Esophagus squamous epithelium (tissue), 5 donors: ENCODE measurements at regions not wholly inside any gene's neighbourhood (a gene's known extent, or its start where the extent isn't known, plus 50 kb on each side); places are given as distances from the start of the nearest gene placed in this dataset.
"Not testable (repeated sequence)": the region's sequence is repeated elsewhere in the genome, so short reads cannot be mapped to it uniquely, and the experiment has no call there.

Experiments
- DNase-seq: peaks from one replicate; lab custom pipeline; 2025; lab: John Stamatoyannopoulos, UW
- H3K27ac ChIP-seq, 4 donors: fragments of 200-600 bp; sonication (generic); one replicate each; pipeline ENCODE4 v1.5.1; 2016 to 2019; ENCODE audit warnings: mild to moderate bottlenecking in 1 of 4
- H3K27me3 ChIP-seq, 4 donors: fragments of 200-600 bp; sonication (generic); 1 replicate in 3 of 4; 2 replicates in 1 of 4; pipeline versions ENCODE4 v1.5.1 to v1.6.0; 2017 to 2021; ENCODE audit warnings: antibody characterized with exemption in 1 of 4
- H3K36me3 ChIP-seq, 3 donors: fragments of 200-600 bp; sonication (generic); one replicate each; pipeline ENCODE4 v1.5.1; 2016 to 2019
- H3K4me1 ChIP-seq, 3 donors: fragments of 200-600 bp; sonication (generic); one replicate each; pipeline ENCODE4 v1.5.1; 2017 to 2019
- H3K4me3 ChIP-seq, 4 donors: fragments of 200-600 bp; sonication (generic); 1 replicate in 3 of 4; 2 replicates in 1 of 4; pipeline ENCODE4 v1.5.1; 2016 to 2019; ENCODE audit warnings: mild to moderate bottlenecking in 2 of 4, moderate library complexity in 1 of 4
- H3K9me3 ChIP-seq, 3 donors: fragments of 200-600 bp; sonication (generic); one replicate each; pipeline ENCODE4 v1.5.1; 2016 to 2019
- CTCF ChIP-seq, 6 experiments: fragments of 450-650 bp in 4 of 6; fragments of 200-600 bp in 2 of 6; sonication (generic) in 2 of 6; IDR thresholded peaks; one replicate each; pipeline ENCODE4 v1.5.1; 2016 to 2019; ENCODE audit warnings: antibody characterized with exemption in 6 of 6, mild to moderate bottlenecking in 4 of 6, moderate library complexity in 4 of 6
- POLR2A ChIP-seq, 4 donors: fragments of 450-650 bp; IDR thresholded peaks; one replicate each; pipeline ENCODE4 v1.6.1; 2017; ENCODE audit warnings: antibody characterized with exemption in 4 of 4, mild to moderate bottlenecking in 4 of 4, moderate library complexity in 3 of 4
- WGBS, 2 donors: methylation state at CpG; one replicate each; pipeline ENCODE4 v1.1.5; 2018; 5-methylcytosine and 5-hydroxymethylcytosine counted together
- intact Hi-C: fragments of 100-400 bp; cut with DNase I; formaldehyde crosslinking; loops from one replicate; pipeline ENCODE4 v1.15.0; 2022
- donor health status: DM: yes; HTN: yes; CAD: no.

- TF ChIP-seq CTCF (IDR thresholded peaks at IDR 0.05): no peak
- no peak for TF ChIP-seq POLR2A (IDR thresholded peaks at IDR 0.05)
- Histone ChIP-seq H3K27ac (no peak overlapping the region), H3K4me1 (no peaks in the 10 kb centered on the region), H3K4me3 (no peak overlapping the region), H3K9me3 (no peaks in the 10 kb centered on the region), H3K36me3 (no peaks in the 10 kb centered on the region), H3K27me3 (no peaks in the 10 kb centered on the region)
- WGBS, 2 donors: 75 to 95% methylated on average over 4 of the region's 4 CpGs
- intact Hi-C loops: no loop called here
- no peak for DNase-seq
These were observed 240.4 kb upstream of the MAGEB18 start for GRCh38 chrX:25897758-25898157.

GRCh38 chrX:25905728-25906127, 232.4 kb upstream of the MAGEB18 start:
- not testable (repeated sequence) for DNase-seq
- no CpG with 5 or more reads among the region's 30 CpGs for WGBS, 2 donors

GRCh38 chrX:25925946-25926345, 212.2 kb upstream of the MAGEB18 start:
- H3K4me3 ChIP-seq: no peak overlapping the region
- intact Hi-C loops: no loop called here
- H3K9me3 ChIP-seq: no peaks in the 10 kb centered on the region
- H3K36me3 ChIP-seq: no peaks in the 10 kb centered on the region
- H3K27me3 ChIP-seq: no peaks in the 10 kb centered on the region
- 61 to 69% methylated on average over 3 of the region's 3 CpGs for WGBS, 2 donors
- TF ChIP-seq CTCF (IDR thresholded peaks at IDR 0.05): no peak
- no peak for TF ChIP-seq POLR2A (IDR thresholded peaks at IDR 0.05)
- no peaks in the 10 kb centered on the region for H3K4me1 ChIP-seq
- DNase-seq: no peak
- H3K27ac ChIP-seq: no peak overlapping the region

More at GRCh38 chrX:25905728-25906127, 232.4 kb upstream of the MAGEB18 start:
- H3K27ac ChIP-seq, H3K27me3 ChIP-seq, H3K36me3 ChIP-seq, H3K4me1 ChIP-seq, intact Hi-C loops, H3K4me3 ChIP-seq, H3K9me3 ChIP-seq: not testable (repeated sequence)

GRCh38 chrX:25928316-25928715, 209.8 kb upstream of the MAGEB18 start:
- WGBS, 2 donors: 69 to 82% methylated on average over 3 to 5 of the region's 5 CpGs
- intact Hi-C loops: no loop called here
- H3K36me3 ChIP-seq: no peaks in the 10 kb centered on the region
- TF ChIP-seq CTCF (IDR thresholded peaks at IDR 0.05) (no peak), POLR2A (IDR thresholded peaks at IDR 0.05) (no peak)
- no peak overlapping the region for H3K4me3 ChIP-seq
- DNase-seq: no peak
- H3K4me1 ChIP-seq: no peaks in the 10 kb centered on the region
- no peak overlapping the region for H3K27ac ChIP-seq
- H3K27me3 ChIP-seq: no peaks in the 10 kb centered on the region
- H3K9me3 ChIP-seq: no peaks in the 10 kb centered on the region

GRCh38 chrX:25941087-25941486, 197.1 kb upstream of the MAGEB18 start:
- no peak for TF ChIP-seq CTCF (IDR thresholded peaks at IDR 0.05)
- TF ChIP-seq POLR2A (IDR thresholded peaks at IDR 0.05): no peak
- 25 to 30% methylated on average over 2 of the region's 2 CpGs for WGBS, 2 donors
- Histone ChIP-seq H3K27me3 (no peaks in the 10 kb centered on the region), H3K4me3 (no peak overlapping the region), H3K4me1 (no peaks in the 10 kb centered on the region), H3K36me3 (no peaks in the 10 kb centered on the region), H3K27ac (no peak overlapping the region), H3K9me3 (peaks cover 0 to 2% (median 0%) of the 10 kb centered on the region in 3 donors)
- intact Hi-C loops: no loop called here
- no peak for DNase-seq
